ENCODE measurements at regions not wholly inside any gene's neighbourhood (a gene's known extent, or its start where the extent isn't known, plus 50 kb on each side); places are given as distances from the start of the nearest gene placed in this dataset.
A peak's percentile ranks its signal among the peaks of the same experiment; 100 is the strongest.

- dilution Hi-C loops (cut with MboI; ENCODE audit: extremely low pct_ligation_motif_present, low sequenced_read_pairs) (no loop called here), intact Hi-C loops (cut with micrococcal nuclease) (no loop called here)
- H3K27ac ChIP-seq (ENCODE audit: insufficient read depth, low read depth, low read length): peak overlapping the region; percentile 75
- FAIRE-seq (no peak), DNase-seq (ENCODE audit: low read depth, low spot score) (peak; percentile 2)
- H3K9me3 ChIP-seq (replicated peaks; ENCODE audit: control insufficient read depth, insufficient read depth, low read length): no peaks in the 10 kb centered on the region
- peaks cover 22% of the 10 kb centered on the region for H3K4me1 ChIP-seq (ENCODE audit: control insufficient read depth, extremely low read depth, insufficient read depth, low read length)
- H3K27me3 ChIP-seq (ENCODE audit: control insufficient read depth in 2 of 2, insufficient read depth in 2 of 2, low read length in 2 of 2): no peaks in the 10 kb centered on the region
- CTCF ChIA-PET: interaction anchor here (1.0 to 2.6 kb wide), 6 partner anchors 88 to 300 kb away, joined by 3 to 10 read pairs (median 4); no protein-coding TSS in a partner anchor
- H3K4me2 ChIP-seq (ENCODE audit: insufficient read depth, low read length): no peak overlapping the region
- H4K20me1 ChIP-seq (replicated peaks; ENCODE audit: control insufficient read depth, extremely low read depth, insufficient read depth, low read length): no peaks in the 10 kb centered on the region
- no peaks in the 10 kb centered on the region for H3K79me2 ChIP-seq (ENCODE audit: control insufficient read depth, insufficient read depth, low read length)
- H3K36me3 ChIP-seq (ENCODE audit: control insufficient read depth in 2 of 2, extremely low read depth in 1 of 2, insufficient read depth in 2 of 2, low read length in 2 of 2): no peaks in the 10 kb centered on the region
- H3K9ac ChIP-seq (replicated peaks; ENCODE audit: extremely low read depth, insufficient read depth, low read length): peak overlapping the region; percentile 31
- TF ChIP-seq POLR2AphosphoS5 (IDR thresholded peaks at IDR 0.05; ENCODE audit: insufficient read depth, low read depth, low read length): no peak
- TF ChIP-seq JUN (IDR thresholded peaks at IDR 0.05; ENCODE audit: borderline replicate concordance, insufficient read depth, insufficient read length, low read depth): no peak
- no peak for TF ChIP-seq FOS (IDR thresholded peaks at IDR 0.05; ENCODE audit: borderline replicate concordance, insufficient read depth, low read length)
- no peak for TF ChIP-seq GATA2 (IDR thresholded peaks at IDR 0.05; ENCODE audit: insufficient read depth, insufficient read length, low read depth, low read length)
- no peak for TF ChIP-seq CTCF (IDR thresholded peaks at IDR 0.05; ENCODE audit: extremely low read depth in 1 of 2, insufficient read depth in 1 of 2, low read depth in 1 of 2, low read length in 2 of 2)
- TF ChIP-seq MAX (IDR thresholded peaks at IDR 0.05; ENCODE audit: insufficient read depth, insufficient read length): no peak
- no peak for TF ChIP-seq POLR2A (IDR thresholded peaks at IDR 0.05; ENCODE audit: low read depth, low read length)
- TF ChIP-seq EZH2 (IDR thresholded peaks at IDR 0.05; ENCODE audit: borderline replicate concordance, low read depth, low read length, severe bottlenecking): no peak
- no peak for TF ChIP-seq MYC (IDR thresholded peaks at IDR 0.05; ENCODE audit: low read depth, low read length)
- POLR2A ChIA-PET: no interaction called here
- H3K9me1 ChIP-seq (replicated peaks; ENCODE audit: control insufficient read depth, extremely low read depth, insufficient read depth, low read length): no peaks in the 10 kb centered on the region
- H3K4me3 ChIP-seq (replicated peaks in 1 of 3; ENCODE audit: insufficient read depth in 1 of 3, low read depth in 1 of 3, low read length in 3 of 3): no peak overlapping the region
- H2AFZ ChIP-seq (ENCODE audit: low read depth, low read length): no peak overlapping the region
- BruUV-seq (replicated peaks): TSS peak; percentile 82
These were observed 421.9 kb upstream of the DIPK2B start for GRCh38 chrX:45622538-45622937.
